HEK293T (cell line): ENCODE measurements at regions not wholly inside any gene's neighbourhood (a gene's known extent, or its start where the extent isn't known, plus 50 kb on each side); places are given as distances from the start of the nearest gene placed in this dataset.
"Not testable (repeated sequence)": the region's sequence is repeated elsewhere in the genome, so short reads cannot be mapped to it uniquely, and the experiment has no call there.

ENCODE experiments used
- CTCF ChIA-PET: fragments of 350-600 bp; formaldehyde crosslinking; extraction: SDS; loops from one replicate; lab custom pipeline; 2021; ENCODE audit warnings: antibody characterized with exemption, inconsistent platforms; lab: Yijun Ruan, JAX
- POLR2A ChIA-PET: fragments of 350-600 bp; formaldehyde crosslinking; extraction: SDS; loops from one replicate; lab custom pipeline; 2020; ENCODE audit warnings: antibody characterized with exemption, inconsistent platforms; lab: Yijun Ruan, JAX
- DNase-seq: peaks from one replicate; pipeline ENCODE4 v3.0.0; 2012; ENCODE audit warnings: mixed read lengths; ENCODE audit errors: extremely low spot score
- ARNT ChIP-seq: fragments of 450-650 bp; IDR thresholded peaks from 2 replicates; pipeline ENCODE4 v1.6.1; 2017; ENCODE audit warnings: mild to moderate bottlenecking
- BHLHE40 ChIP-seq: fragments of 450-650 bp; IDR thresholded peaks from 2 replicates; pipeline ENCODE4 v1.6.1; 2016; ENCODE audit warnings: mild to moderate bottlenecking, moderate library complexity, borderline replicate concordance
- CTBP1 ChIP-seq: fragments of 450-650 bp; IDR thresholded peaks from 2 replicates; pipeline ENCODE4 v1.6.1; 2016; ENCODE audit warnings: borderline replicate concordance
- ELF4 ChIP-seq: fragments of 450-650 bp; IDR thresholded peaks from 2 replicates; pipeline ENCODE4 v1.6.1; 2017; ENCODE audit warnings: antibody characterized with exemption
- FOXA1 ChIP-seq: fragments of 450-650 bp; IDR thresholded peaks from 2 replicates; pipeline ENCODE4 v1.6.1; 2016; ENCODE audit warnings: mild to moderate bottlenecking
- FOXK2 ChIP-seq: fragments of 450-650 bp; IDR thresholded peaks from 2 replicates; pipeline ENCODE4 v1.6.1; 2016; ENCODE audit warnings: mild to moderate bottlenecking
- FOXM1 ChIP-seq: fragments of 450-650 bp; IDR thresholded peaks from 2 replicates; pipeline ENCODE4 v1.6.1; 2017; ENCODE audit warnings: mild to moderate bottlenecking, borderline replicate concordance
- HDGF ChIP-seq: fragments of 450-650 bp; IDR thresholded peaks from 2 replicates; pipeline ENCODE4 v1.6.1; 2017; ENCODE audit warnings: antibody characterized with exemption, borderline replicate concordance
- L3MBTL2 ChIP-seq: fragments of 450-650 bp; conservative IDR thresholded peaks from 2 replicates; pipeline ENCODE4 v1.6.1; 2016; ENCODE audit warnings: mild to moderate bottlenecking
- LEF1 ChIP-seq: fragments of 450-650 bp; IDR thresholded peaks from 2 replicates; pipeline ENCODE4 v1.6.1; 2017; ENCODE audit warnings: mild to moderate bottlenecking, borderline replicate concordance
- NFRKB ChIP-seq: fragments of 450-650 bp; IDR thresholded peaks from 2 replicates; pipeline ENCODE4 v1.6.1; 2016; ENCODE audit warnings: mild to moderate bottlenecking, moderate library complexity
- PKNOX1 ChIP-seq: fragments of 450-650 bp; IDR thresholded peaks from 2 replicates; pipeline ENCODE4 v1.6.1; 2016
- SP1 ChIP-seq: fragments of 450-650 bp; IDR thresholded peaks from 2 replicates; pipeline ENCODE4 v1.6.1; 2017
- SUZ12 ChIP-seq: fragments of 450-650 bp; IDR thresholded peaks from 2 replicates; pipeline ENCODE4 v1.6.1; 2016; ENCODE audit warnings: mild to moderate bottlenecking
- TARDBP ChIP-seq: fragments of 450-650 bp; IDR thresholded peaks from 2 replicates; pipeline ENCODE4 v1.6.1; 2016
- ZNF384 ChIP-seq: fragments of 450-650 bp; IDR thresholded peaks from 2 replicates; pipeline ENCODE4 v1.6.1; 2016

GRCh38 chr16:60945225-60945624 is 1091.0 kb downstream of the CDH8 start:
- ChIA-PET POLR2A (no interaction called here), CTCF (no interaction called here)
- peak; percentile 7 for DNase-seq
- TF ChIP-seq NFRKB (no peak), ELF4 (no peak), SP1 (no peak), HDGF (no peak), PKNOX1 (no peak), ARNT (no peak), LEF1 (no peak), CTBP1 (no peak), L3MBTL2 (no peak), SUZ12 (no peak), FOXK2 (no peak), BHLHE40 (no peak), ZNF384 (no peak), TARDBP (no peak), FOXA1 (no peak), FOXM1 (no peak)

GRCh38 chr16:60936189-60936588 is 1100.0 kb downstream of the CDH8 start:
- POLR2A ChIA-PET, DNase-seq, CTCF ChIA-PET: not testable (repeated sequence)

- DNase-seq, result no peak
- TF ChIP-seq NFRKB (no peak), LEF1 (no peak), FOXM1 (no peak), ZNF384 (no peak), FOXK2 (no peak), TARDBP (no peak), BHLHE40 (no peak), L3MBTL2 (no peak)
- POLR2A ChIA-PET, result no interaction called here
- CTCF ChIA-PET, result no interaction called here
These were observed 1103.6 kb downstream of the CDH8 start for GRCh38 chr16:60932600-60932999.

GRCh38 chr16:60930291-60930690 is 1105.9 kb downstream of the CDH8 start:
- CTCF ChIA-PET, result no interaction called here
- TF ChIP-seq BHLHE40 (no peak), ZNF384 (no peak)
- no peak for DNase-seq
- POLR2A ChIA-PET, result no interaction called here

GRCh38 chr16:60922920-60923319 is 1113.3 kb downstream of the CDH8 start:
- CTCF ChIA-PET, result interaction anchor here (0.7 kb wide), 1 partner anchor 1519 kb away, joined by 4 read pairs; no protein-coding TSS in a partner anchor
- no peak for DNase-seq
- POLR2A ChIA-PET, result no interaction called here
- TF ChIP-seq CTBP1 (no peak), TARDBP (no peak), ZNF384 (no peak), FOXA1 (no peak), HDGF (no peak), ELF4 (no peak), PKNOX1 (no peak), SP1 (no peak), FOXK2 (no peak), L3MBTL2 (no peak), LEF1 (no peak), ARNT (no peak), SUZ12 (no peak), FOXM1 (no peak), BHLHE40 (no peak), NFRKB (no peak)

GRCh38 chr16:60914334-60914733 is 1121.9 kb downstream of the CDH8 start:
- ChIA-PET CTCF (no interaction called here), POLR2A (no interaction called here)
- no peak for DNase-seq
- TF ChIP-seq ZNF384, result no peak
- no peak for TF ChIP-seq FOXA1
- TF ChIP-seq SUZ12, result no peak
- no peak for TF ChIP-seq FOXK2
- TF ChIP-seq TARDBP, result no peak
- no peak for TF ChIP-seq L3MBTL2

GRCh38 chr16:60907645-60908044 is 1128.6 kb downstream of the CDH8 start:
- no peak for DNase-seq
- TF ChIP-seq ARNT (no peak), SP1 (no peak), TARDBP (no peak), NFRKB (no peak), ZNF384 (no peak), FOXM1 (no peak)
- ChIA-PET CTCF (no interaction called here), POLR2A (no interaction called here)

GRCh38 chr16:60905811-60906210 is 1130.4 kb downstream of the CDH8 start:
- POLR2A ChIA-PET, result no interaction called here
- TF ChIP-seq HDGF (no peak), FOXM1 (no peak), FOXK2 (no peak), NFRKB (no peak), LEF1 (no peak), SUZ12 (no peak), L3MBTL2 (no peak), PKNOX1 (no peak), CTBP1 (no peak), TARDBP (no peak), ELF4 (no peak), SP1 (no peak)
- no peak for DNase-seq
- CTCF ChIA-PET, result no interaction called here
